Femur (tissue), 1 donor: ENCODE measurements at regions not wholly inside any gene's neighbourhood (a gene's known extent, or its start where the extent isn't known, plus 50 kb on each side); places are given as distances from the start of the nearest gene placed in this dataset.
A peak's percentile ranks its signal among the peaks of the same experiment; 100 is the strongest.
"Not testable (repeated sequence)": the region's sequence is repeated elsewhere in the genome, so short reads cannot be mapped to it uniquely, and the experiment has no call there.

Experiments
- DNase-seq: peaks from one replicate; pipeline ENCODE4 v3.0.0-alpha.2; 2017

GRCh38 chr12:91778938-91779400 is 366.7 kb downstream of the BTG1 start:
- DNase-seq: no peak

DNA sequence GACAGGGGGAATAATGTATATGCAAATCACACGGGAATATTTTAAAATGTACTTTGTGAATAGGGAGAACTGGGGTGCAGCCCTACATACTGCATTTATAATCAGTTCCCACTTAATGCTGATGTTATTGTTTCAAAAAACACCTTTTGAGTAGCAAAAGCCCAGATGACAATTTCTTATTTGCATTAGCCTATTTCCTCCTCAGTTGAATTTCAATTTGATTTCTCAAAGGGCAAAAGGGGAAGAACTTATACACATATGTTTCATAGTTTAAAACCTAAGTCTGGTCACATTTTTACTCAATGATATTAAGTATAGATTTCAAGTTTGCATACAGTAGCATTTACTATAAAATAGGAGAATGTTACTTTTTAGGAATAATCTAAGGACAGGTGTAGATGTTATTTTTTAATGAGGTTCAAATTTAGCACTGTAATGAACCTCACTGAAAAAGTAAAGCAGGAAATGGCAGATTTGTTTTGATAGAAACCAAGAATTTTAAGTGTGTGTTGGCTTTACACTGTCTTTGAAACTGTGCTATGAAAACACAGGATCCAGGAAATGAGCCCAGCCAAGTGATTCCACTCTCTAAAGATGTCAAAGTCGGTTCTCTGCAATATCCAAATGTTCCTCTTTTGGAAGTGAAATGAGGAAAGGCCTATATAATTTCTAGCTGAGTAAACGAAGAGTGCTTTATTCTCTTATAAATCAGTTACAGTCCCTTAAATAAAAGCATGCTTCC is 367.4 kb downstream of the BTG1 start:
- DNase-seq: peak; percentile 32

- DNase-seq: no peak
Observed at GRCh38 chr12:91777268-91777992, 368.2 kb downstream of the BTG1 start.

DNA sequence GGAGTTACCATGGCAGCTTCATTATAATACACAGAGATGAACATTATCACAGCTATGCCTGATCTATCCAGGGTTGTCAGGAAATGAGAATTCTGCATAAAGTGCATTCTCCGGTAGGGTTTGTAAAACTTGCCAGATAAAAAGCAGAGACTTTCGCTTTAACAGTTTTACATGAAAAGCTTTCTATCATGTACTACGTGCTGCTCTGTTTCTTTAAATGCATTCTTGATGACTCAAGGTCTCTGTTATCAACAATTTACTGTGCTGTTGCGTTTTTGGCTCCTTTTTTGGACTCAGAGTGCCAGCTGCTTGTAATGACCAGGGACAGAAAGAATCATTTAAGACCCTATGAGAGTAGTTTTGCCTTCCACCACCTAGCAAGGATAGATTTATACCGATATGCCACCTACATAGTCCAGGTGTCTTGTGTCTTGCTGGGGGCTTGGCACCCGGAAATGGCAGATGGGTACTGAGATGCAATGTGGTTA is 371.2 kb downstream of the BTG1 start:
- DNase-seq: no peak

- no peak for DNase-seq
Observed at GRCh38 chr12:91773749-91774429, 371.8 kb downstream of the BTG1 start.

- no peak for DNase-seq
Observed at GRCh38 chr12:91772411-91772810, 373.2 kb downstream of the BTG1 start.

GRCh38 chr12:91769736-91770135 is 375.9 kb downstream of the BTG1 start:
- no peak for DNase-seq

GRCh38 chr12:91767237-91767636 is 378.4 kb downstream of the BTG1 start:
- no peak for DNase-seq

GRCh38 chr12:91766454-91766853 is 379.2 kb downstream of the BTG1 start:
- no peak for DNase-seq

DNA sequence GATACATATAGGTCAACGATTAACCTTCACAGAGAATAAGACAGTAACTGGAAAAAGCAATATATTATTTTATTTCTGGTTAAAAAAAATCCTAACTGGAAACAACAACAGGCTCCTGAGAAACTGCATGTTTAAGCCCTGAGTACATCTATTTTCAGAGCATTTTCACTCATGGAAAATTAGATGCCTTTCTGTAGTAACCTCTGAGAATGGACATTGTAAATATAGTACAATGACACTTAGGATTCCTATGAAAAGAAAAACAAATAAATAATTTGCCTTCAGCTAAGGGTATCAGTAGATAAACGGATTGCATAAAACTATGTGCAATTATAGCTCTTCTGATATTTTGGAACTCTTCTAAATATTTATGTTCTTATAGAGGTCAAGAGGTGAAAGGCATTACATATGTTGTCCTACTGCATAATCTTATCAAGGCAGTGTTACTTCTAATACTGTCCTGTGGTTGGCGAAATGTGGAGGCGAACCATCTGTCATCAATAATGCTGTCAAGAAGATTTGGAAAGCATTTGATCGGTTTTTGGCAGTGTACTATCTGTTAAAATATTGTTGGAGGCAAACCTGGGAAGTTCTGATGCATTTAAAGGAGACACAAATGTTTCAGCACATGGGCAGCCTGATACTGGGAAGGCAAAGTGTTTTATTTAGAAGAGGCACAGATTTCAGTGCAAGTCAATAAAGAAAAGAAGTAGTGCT is 381.8 kb downstream of the BTG1 start:
- no peak for DNase-seq

DNA sequence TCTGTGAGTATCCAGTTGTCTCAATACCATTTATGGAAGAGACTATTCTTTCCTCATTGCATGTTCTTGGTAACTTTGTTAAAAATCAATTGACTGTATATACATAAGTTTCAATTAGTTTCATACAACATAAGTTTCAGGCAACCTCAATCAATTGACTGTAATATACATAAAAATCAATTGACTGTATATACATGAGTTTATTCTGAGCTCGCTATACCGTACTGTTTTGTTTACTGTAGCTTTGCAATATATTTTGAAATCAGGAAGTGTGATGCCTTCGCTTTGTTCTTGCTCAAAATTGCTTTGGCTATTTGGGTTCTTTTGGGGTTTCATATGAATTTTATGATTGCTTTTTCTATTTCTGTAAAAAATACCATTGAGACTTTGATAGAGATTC is 392.0 kb downstream of the BTG1 start:
- no peak for DNase-seq

DNA sequence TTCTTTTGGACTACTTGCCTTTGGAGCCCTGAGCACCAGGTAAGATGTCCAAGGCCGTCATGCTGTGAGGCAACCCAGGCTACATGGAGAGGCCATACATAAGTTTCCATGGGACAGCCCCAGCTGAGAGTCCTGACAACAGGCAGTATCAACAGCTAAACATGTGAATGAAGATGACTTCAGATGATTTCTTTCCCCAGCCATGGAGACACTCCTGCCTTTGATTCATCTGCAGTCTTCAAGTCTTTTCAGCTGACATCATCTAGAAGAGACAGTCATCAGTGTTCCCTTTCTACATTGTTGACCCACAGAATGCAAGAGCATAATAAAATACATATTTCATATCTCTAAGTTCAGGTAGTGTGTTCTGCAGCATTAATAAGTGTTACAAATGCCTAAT is 398.7 kb downstream of the BTG1 start:
- no peak for DNase-seq

GRCh38 chr12:91744597-91744996 is 401.0 kb downstream of the BTG1 start:
- no peak for DNase-seq

GRCh38 chr12:91743704-91744321 is 401.8 kb downstream of the BTG1 start:
- no peak for DNase-seq

DNA sequence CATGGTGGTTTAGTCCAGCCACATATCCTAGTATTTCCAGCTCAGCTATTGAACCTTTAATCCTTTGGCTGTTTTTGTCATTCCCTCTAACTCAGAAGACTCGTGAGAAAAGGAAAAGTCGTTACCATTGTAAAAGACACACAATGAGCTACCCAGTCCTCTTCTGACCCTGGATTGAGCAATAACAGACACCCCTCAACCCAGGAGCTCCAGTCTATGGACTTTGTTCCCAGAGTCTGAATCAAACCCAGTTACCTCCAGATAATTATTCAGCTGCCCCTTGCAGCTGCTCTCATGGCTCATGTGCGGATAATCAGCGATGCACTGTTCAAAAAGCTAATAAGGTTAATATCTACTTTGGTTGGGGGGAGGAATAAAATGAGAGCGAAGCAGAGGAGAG is 402.4 kb downstream of the BTG1 start:
- DNase-seq: no peak

GRCh38 chr12:91741932-91742331 is 403.7 kb downstream of the BTG1 start:
- DNase-seq: no peak

- DNase-seq: not testable (repeated sequence)
Observed at GRCh38 chr12:91733846-91734245, 411.8 kb downstream of the BTG1 start.

- no peak for DNase-seq
Observed at GRCh38 chr12:91732086-91732485, 413.6 kb downstream of the BTG1 start.

- no peak for DNase-seq
Observed at GRCh38 chr12:91729543-91729942, 416.1 kb downstream of the BTG1 start.

DNA sequence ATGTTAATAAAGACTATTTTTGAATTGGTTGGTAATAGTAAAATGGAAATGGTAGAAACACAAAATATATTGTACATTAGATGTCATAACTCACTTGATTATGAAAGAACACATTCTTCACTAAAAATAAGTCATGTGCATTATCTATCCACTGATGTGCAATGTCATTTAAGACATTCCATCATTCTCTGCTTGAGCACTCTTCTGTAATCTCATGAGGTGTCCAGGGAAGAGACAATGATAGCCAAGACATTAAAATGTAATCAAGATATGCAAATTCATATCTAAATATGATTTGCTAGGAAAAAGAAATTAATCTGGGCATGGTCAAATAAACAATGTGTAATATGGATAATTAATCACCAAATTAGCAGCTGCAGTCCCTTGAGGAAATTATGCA is 422.5 kb downstream of the BTG1 start:
- DNase-seq: no peak

- DNase-seq: no peak
Observed at GRCh38 chr12:91722072-91722471, 423.6 kb downstream of the BTG1 start.

DNA sequence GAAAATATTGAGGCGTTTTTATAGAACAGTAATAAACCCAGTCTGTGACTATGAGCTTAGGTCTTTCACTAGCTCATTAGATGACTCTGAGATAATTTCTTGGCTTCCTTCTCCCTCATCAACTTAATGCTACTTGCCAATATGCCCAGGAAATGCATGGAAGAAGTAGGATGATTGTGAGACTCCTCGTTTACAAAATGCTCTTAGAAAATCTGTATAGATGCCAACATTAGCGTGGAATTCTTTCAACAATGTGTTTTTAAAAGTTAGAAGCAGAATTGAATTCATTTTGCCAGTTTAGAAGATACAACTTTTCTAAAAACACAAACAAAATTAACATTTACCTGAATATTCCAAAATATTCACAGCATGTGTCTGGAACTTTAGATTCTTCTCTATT is 424.6 kb downstream of the BTG1 start:
- no peak for DNase-seq

GRCh38 chr12:91718326-91718725 is 427.3 kb downstream of the BTG1 start:
- no peak for DNase-seq
